ENCODE measurements at regions not wholly inside any gene's neighbourhood (a gene's known extent, or its start where the extent isn't known, plus 50 kb on each side); places are given as distances from the start of the nearest gene placed in this dataset.

GRCh38 chr4:34194585-34194984 is 2049.7 kb downstream of the ARAP2 start:
- TF ChIP-seq YY1 (IDR thresholded peaks at IDR 0.05; ENCODE audit: insufficient read depth, insufficient read length), result no peak
- no peak for TF ChIP-seq SUZ12 (IDR thresholded peaks at IDR 0.05; ENCODE audit: extremely low read depth, insufficient read depth, insufficient read length)

Measured in NT2/D1 (cell line).